A673 (cell line): ENCODE measurements at regions not wholly inside any gene's neighbourhood (a gene's known extent, or its start where the extent isn't known, plus 50 kb on each side); places are given as distances from the start of the nearest gene placed in this dataset.

ENCODE experiments used
- EZH2 ChIP-seq: fragments of 200-600 bp; sonication (generic); IDR thresholded peaks from 2 replicates; pipeline ENCODE4 v1.6.1; 2017; ENCODE audit warnings: borderline replicate concordance, low read depth, mild to moderate bottlenecking, mixed read lengths, antibody characterized with exemption, low read length; ENCODE audit not compliant: poor library complexity, severe bottlenecking
- TF ChIP-seq, protein P1 (sequence below): fragments of 300-800, 200-600 bp; sonication (generic); conservative IDR thresholded peaks from 2 replicates; pipeline ENCODE4 v1.5.1; 2017; ENCODE audit warnings: low read depth, mild to moderate bottlenecking, antibody characterized with exemption, low read length, moderate library complexity, mixed read lengths

DNA sequence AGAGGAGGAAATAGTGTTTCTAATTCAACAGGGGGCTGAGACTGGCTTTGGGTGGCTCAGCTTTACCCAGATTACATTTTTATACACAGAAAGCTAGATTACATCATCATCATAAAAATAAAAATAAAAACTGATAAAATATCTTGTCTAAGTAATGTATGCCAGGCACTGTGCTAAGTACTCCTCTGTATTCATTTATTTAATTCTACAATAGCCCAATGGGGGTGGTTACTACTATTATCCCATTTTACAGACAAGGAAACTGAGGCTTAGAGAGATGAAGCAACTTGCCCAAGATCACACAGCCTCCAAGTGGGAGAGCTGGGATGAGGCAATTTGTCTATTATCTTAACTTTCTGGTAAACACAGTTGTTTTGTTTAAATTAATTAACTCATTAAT lies 62.3 kb upstream of the ECE1 start:
- TF ChIP-seq, protein P1, sequence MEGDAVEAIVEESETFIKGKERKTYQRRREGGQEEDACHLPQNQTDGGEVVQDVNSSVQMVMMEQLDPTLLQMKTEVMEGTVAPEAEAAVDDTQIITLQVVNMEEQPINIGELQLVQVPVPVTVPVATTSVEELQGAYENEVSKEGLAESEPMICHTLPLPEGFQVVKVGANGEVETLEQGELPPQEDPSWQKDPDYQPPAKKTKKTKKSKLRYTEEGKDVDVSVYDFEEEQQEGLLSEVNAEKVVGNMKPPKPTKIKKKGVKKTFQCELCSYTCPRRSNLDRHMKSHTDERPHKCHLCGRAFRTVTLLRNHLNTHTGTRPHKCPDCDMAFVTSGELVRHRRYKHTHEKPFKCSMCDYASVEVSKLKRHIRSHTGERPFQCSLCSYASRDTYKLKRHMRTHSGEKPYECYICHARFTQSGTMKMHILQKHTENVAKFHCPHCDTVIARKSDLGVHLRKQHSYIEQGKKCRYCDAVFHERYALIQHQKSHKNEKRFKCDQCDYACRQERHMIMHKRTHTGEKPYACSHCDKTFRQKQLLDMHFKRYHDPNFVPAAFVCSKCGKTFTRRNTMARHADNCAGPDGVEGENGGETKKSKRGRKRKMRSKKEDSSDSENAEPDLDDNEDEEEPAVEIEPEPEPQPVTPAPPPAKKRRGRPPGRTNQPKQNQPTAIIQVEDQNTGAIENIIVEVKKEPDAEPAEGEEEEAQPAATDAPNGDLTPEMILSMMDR, result no peak
- no peak for TF ChIP-seq EZH2
